Calu3 (cell line): ENCODE measurements at regions not wholly inside any gene's neighbourhood (a gene's known extent, or its start where the extent isn't known, plus 50 kb on each side); places are given as distances from the start of the nearest gene placed in this dataset.

ENCODE experiments used
- BruUV-seq: library from RNA; stranded (reverse); fragments of 400-500 nt; replicated peaks from 2 replicates; lab custom pipeline; 2021; lab: Mats Ljungman, UMichigan
- CTCF ChIA-PET: fragments of 300-600 bp; sonication (Branson Sonifier 250); formaldehyde crosslinking; loops from one replicate; lab custom pipeline; 2022; ENCODE audit warnings: antibody characterized with exemption; lab: Charles Lee
- DNase-seq: peaks from one replicate; pipeline ENCODE4 v3.0.0; 2022
- H3K27ac Mint-ChIP-seq: one replicate; pipeline ENCODE4 v1.8.0; 2022; ENCODE audit warnings: mixed read lengths; ENCODE audit not compliant: unreplicated experiment
- H3K27me3 Mint-ChIP-seq: one replicate; pipeline ENCODE4 v1.8.0; 2022; ENCODE audit warnings: mixed read lengths; ENCODE audit not compliant: unreplicated experiment
- H3K36me3 Mint-ChIP-seq: one replicate; pipeline ENCODE4 v1.8.0; 2022; ENCODE audit warnings: mild to moderate bottlenecking, moderate library complexity, mixed read lengths; ENCODE audit not compliant: insufficient read depth, unreplicated experiment
- H3K4me1 Mint-ChIP-seq: one replicate; pipeline ENCODE4 v1.8.0; 2022; ENCODE audit warnings: mild to moderate bottlenecking, low read depth, mixed read lengths; ENCODE audit not compliant: unreplicated experiment
- H3K4me3 Mint-ChIP-seq: one replicate; pipeline ENCODE4 v1.8.0; 2022; ENCODE audit warnings: mild to moderate bottlenecking, low read depth, moderate library complexity, mixed read lengths; ENCODE audit not compliant: unreplicated experiment
- H3K9me3 Mint-ChIP-seq: one replicate; pipeline ENCODE4 v1.8.0; 2022; ENCODE audit warnings: low read depth, mixed read lengths; ENCODE audit not compliant: unreplicated experiment
- CTCF ChIP-seq: fragments of 200-600 bp; IDR thresholded peaks from one replicate; pipeline ENCODE4 v1.8.0; 2022; ENCODE audit warnings: antibody characterized with exemption; ENCODE audit not compliant: unreplicated experiment
- intact Hi-C: fragments of 100-400 bp; cut with micrococcal nuclease; formaldehyde crosslinking; loops from one replicate; pipeline ENCODE4 v1.10.0; 2022; ENCODE audit not compliant: unreplicated experiment

- TF ChIP-seq CTCF = no peak
- Mint-ChIP-seq H3K9me3 (no peaks in the 10 kb centered on the region), H3K27me3 (peaks cover 92% of the 10 kb centered on the region), H3K27ac (no peak overlapping the region), H3K4me3 (no peak overlapping the region), H3K36me3 (no peaks in the 10 kb centered on the region), H3K4me1 (no peaks in the 10 kb centered on the region)
- BruUV-seq = no TSS peak
- CTCF ChIA-PET = no interaction called here
- no peak for DNase-seq
- intact Hi-C loops = no loop called here
Measured at GRCh38 chr11:11069841-11070835, 212.3 kb upstream of the ZBED5 start.

DNA sequence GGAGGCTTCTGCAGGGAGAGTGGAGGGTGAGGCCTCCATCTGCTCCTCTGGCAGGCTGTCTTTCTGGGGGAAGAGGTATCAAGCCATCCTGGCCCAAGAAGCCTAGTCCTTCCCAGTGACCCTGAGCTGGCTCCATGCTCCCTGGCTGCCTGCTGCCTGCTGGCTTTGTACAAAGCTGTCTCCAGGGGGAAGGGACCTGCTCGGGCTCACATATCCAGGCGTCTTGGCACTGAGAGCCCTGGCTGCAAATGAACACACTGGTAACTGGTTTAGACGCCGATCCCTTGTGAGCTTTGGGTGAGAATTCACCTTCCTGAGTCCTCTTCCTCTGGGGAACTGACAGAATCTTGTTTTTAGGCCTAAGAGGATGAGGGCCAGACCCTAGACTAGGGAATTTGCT is 210.3 kb upstream of the ZBED5 start:
- H3K27ac Mint-ChIP-seq = no peak overlapping the region
- no peaks in the 10 kb centered on the region for H3K36me3 Mint-ChIP-seq
- no TSS peak for BruUV-seq
- CTCF ChIA-PET = interaction anchor here (1.7 kb wide), 1 partner anchor 40 kb away, joined by 4 read pairs; no protein-coding TSS in a partner anchor
- H3K4me3 Mint-ChIP-seq = no peak overlapping the region
- no peak for DNase-seq
- H3K4me1 Mint-ChIP-seq = no peaks in the 10 kb centered on the region
- intact Hi-C loops = no loop called here
- H3K9me3 Mint-ChIP-seq = no peaks in the 10 kb centered on the region
- TF ChIP-seq CTCF = no peak
- peaks cover 92% of the 10 kb centered on the region for H3K27me3 Mint-ChIP-seq

DNA sequence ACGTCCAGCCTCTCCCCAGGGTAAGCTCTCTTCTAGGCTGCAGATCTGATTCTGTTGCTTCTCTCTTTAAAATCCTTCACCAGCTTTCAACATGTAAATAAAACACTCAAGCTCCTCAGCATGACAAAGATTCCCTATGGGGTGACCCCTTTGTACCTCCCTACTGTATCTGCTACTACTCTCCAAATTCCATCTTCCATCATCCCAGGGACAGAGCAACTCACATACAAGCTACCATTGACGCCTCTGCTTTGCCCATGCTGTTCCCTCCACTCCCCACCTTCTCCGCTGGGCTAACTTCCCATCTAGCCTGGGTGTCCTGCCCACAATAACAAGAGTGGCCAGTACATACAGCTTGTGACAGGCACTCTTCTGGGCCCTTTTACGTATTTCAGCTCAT is 207.5 kb upstream of the ZBED5 start:
- H3K4me1 Mint-ChIP-seq = no peaks in the 10 kb centered on the region
- H3K9me3 Mint-ChIP-seq = no peaks in the 10 kb centered on the region
- intact Hi-C loops = no loop called here
- H3K27ac Mint-ChIP-seq = no peak overlapping the region
- no peak for TF ChIP-seq CTCF
- no TSS peak for BruUV-seq
- H3K36me3 Mint-ChIP-seq = no peaks in the 10 kb centered on the region
- no peak overlapping the region for H3K4me3 Mint-ChIP-seq
- DNase-seq = no peak
- CTCF ChIA-PET = no interaction called here
- peaks cover 91% of the 10 kb centered on the region for H3K27me3 Mint-ChIP-seq

GRCh38 chr11:11057472-11057854 is 199.6 kb upstream of the ZBED5 start:
- Mint-ChIP-seq H3K9me3 (no peaks in the 10 kb centered on the region), H3K4me1 (no peaks in the 10 kb centered on the region), H3K27ac (no peak overlapping the region), H3K4me3 (no peak overlapping the region), H3K36me3 (no peaks in the 10 kb centered on the region), H3K27me3 (peaks cover 44% of the 10 kb centered on the region)
- CTCF ChIA-PET = no interaction called here
- intact Hi-C loops = no loop called here
- BruUV-seq = no TSS peak
- no peak for DNase-seq
- TF ChIP-seq CTCF = no peak
